OCI-LY7 (cell line): ENCODE measurements at regions not wholly inside any gene's neighbourhood (a gene's known extent, or its start where the extent isn't known, plus 50 kb on each side); places are given as distances from the start of the nearest gene placed in this dataset.

ENCODE experiments used
- BruUV-seq: library from RNA; stranded (reverse); fragments of 400-500 nt; replicated peaks from 2 replicates; lab custom pipeline; 2021; lab: Mats Ljungman, UMichigan
- CTCF ChIA-PET: fragments of 300-600 bp; sonication (Branson Sonifier 250); formaldehyde crosslinking; loops from one replicate; lab custom pipeline; 2022; ENCODE audit warnings: antibody characterized with exemption; ENCODE audit not compliant: unreplicated experiment; lab: Charles Lee
- POLR2A ChIA-PET: fragments of 300-600 bp; sonication (Branson Sonifier 250); formaldehyde crosslinking; loops from one replicate; lab custom pipeline; 2022; ENCODE audit warnings: antibody characterized with exemption; lab: Charles Lee
- DNase-seq: peaks from one replicate; pipeline ENCODE4 v3.0.0-alpha.2; 2015; ENCODE audit warnings: low spot score
- H2AFZ ChIP-seq: fragments of 200-600 bp; sonication (generic), shearing (Covaris generic); 2 replicates; pipeline ENCODE4 v1.6.1; 2014; ENCODE audit warnings: mild to moderate bottlenecking, antibody characterized with exemption, low read length, moderate library complexity
- H3K27ac ChIP-seq: fragments of 200-600 bp; sonication (generic); 2 replicates; pipeline ENCODE4 v1.5.1; 2014; ENCODE audit warnings: mixed run types, low read depth, mild to moderate bottlenecking, moderate library complexity, low read length, inconsistent platforms; ENCODE audit not compliant: poor library complexity, severe bottlenecking
- H3K36me3 ChIP-seq: fragments of 200-600 bp; sonication (generic); 2 replicates; pipeline ENCODE4 v1.6.1; 2014; ENCODE audit warnings: mild to moderate bottlenecking, antibody characterized with exemption, low read length, moderate library complexity, mixed read lengths; ENCODE audit not compliant: insufficient read depth
- H3K4me1 ChIP-seq: fragments of 200-600 bp; sonication (generic); 2 replicates; pipeline ENCODE4 v1.5.1; 2014; ENCODE audit warnings: mild to moderate bottlenecking, low read length; ENCODE audit not compliant: insufficient read depth, poor library complexity, severe bottlenecking
- H3K4me2 ChIP-seq: fragments of 200-600 bp; sonication (generic); 2 replicates; pipeline ENCODE4 v1.6.1; 2014; ENCODE audit warnings: mild to moderate bottlenecking, low read length
- H3K4me3 ChIP-seq: fragments of 200-600 bp; sonication (generic); 2 replicates; pipeline ENCODE4 v1.5.1; 2014; ENCODE audit warnings: mild to moderate bottlenecking, low read depth, low read length; ENCODE audit not compliant: poor library complexity, severe bottlenecking
- H3K79me2 ChIP-seq: fragments of 200-600 bp; sonication (generic); 2 replicates; pipeline ENCODE4 v1.6.1; 2016; ENCODE audit warnings: low read depth, mild to moderate bottlenecking, low read length, moderate library complexity, mixed read lengths; ENCODE audit not compliant: insufficient read depth
- H3K9me2 ChIP-seq: fragments of 200-600 bp; sonication (generic); 2 replicates; pipeline ENCODE4 v1.6.1; 2016; ENCODE audit warnings: mild to moderate bottlenecking, low read length, mixed read lengths; ENCODE audit not compliant: insufficient read depth
- H3K9me3 ChIP-seq: fragments of 200-600 bp; sonication (generic); 2 replicates; pipeline ENCODE4 v1.6.1; 2014; ENCODE audit warnings: mild to moderate bottlenecking, mixed run types, low read length, mixed read lengths
- H4K20me1 ChIP-seq: fragments of 200-600 bp; sonication (generic); 2 replicates; pipeline ENCODE4 v1.6.1; 2014; ENCODE audit warnings: mild to moderate bottlenecking, antibody characterized with exemption, low read length, moderate library complexity, mixed read lengths; ENCODE audit not compliant: insufficient read depth
- EZH2phosphoT487 ChIP-seq: fragments of 200-600 bp; sonication (generic); IDR thresholded peaks from 2 replicates; pipeline ENCODE4 v1.6.1; 2018; ENCODE audit warnings: low read depth, borderline replicate concordance, mild to moderate bottlenecking, mixed run types, antibody characterized with exemption, low read length, moderate library complexity, mixed read lengths
- intact Hi-C: fragments of 100-400 bp; cut with micrococcal nuclease; formaldehyde crosslinking; loops from one replicate; pipeline ENCODE4 v1.10.0; 2022; ENCODE audit not compliant: unreplicated experiment
- TF ChIP-seq, protein P1 (sequence below): fragments of 200-600 bp; sonication (generic); conservative IDR thresholded peaks from 2 replicates; pipeline ENCODE4 v1.5.1; 2014; ENCODE audit warnings: mild to moderate bottlenecking, antibody characterized with exemption, low read length, moderate library complexity, mixed read lengths

- peaks cover 34% of the 10 kb centered on the region for H3K4me1 ChIP-seq
- no peak overlapping the region for H3K27ac ChIP-seq
- CTCF ChIA-PET, result no interaction called here
- no peaks in the 10 kb centered on the region for H3K9me3 ChIP-seq
- no peaks in the 10 kb centered on the region for H3K79me2 ChIP-seq
- intact Hi-C loops, result loop anchor here (10.0 kb wide), 1 partner anchor 394 kb away; no protein-coding TSS in a partner anchor
- H3K4me2 ChIP-seq, result no peak overlapping the region
- no peak for DNase-seq
- POLR2A ChIA-PET, result no interaction called here
- H3K9me2 ChIP-seq, result no peaks in the 10 kb centered on the region
- H3K4me3 ChIP-seq, result no peak overlapping the region
- H3K36me3 ChIP-seq, result no peaks in the 10 kb centered on the region
- no peaks in the 10 kb centered on the region for H4K20me1 ChIP-seq
- BruUV-seq, result no TSS peak
- no peak for TF ChIP-seq EZH2phosphoT487
- TF ChIP-seq, protein P1, sequence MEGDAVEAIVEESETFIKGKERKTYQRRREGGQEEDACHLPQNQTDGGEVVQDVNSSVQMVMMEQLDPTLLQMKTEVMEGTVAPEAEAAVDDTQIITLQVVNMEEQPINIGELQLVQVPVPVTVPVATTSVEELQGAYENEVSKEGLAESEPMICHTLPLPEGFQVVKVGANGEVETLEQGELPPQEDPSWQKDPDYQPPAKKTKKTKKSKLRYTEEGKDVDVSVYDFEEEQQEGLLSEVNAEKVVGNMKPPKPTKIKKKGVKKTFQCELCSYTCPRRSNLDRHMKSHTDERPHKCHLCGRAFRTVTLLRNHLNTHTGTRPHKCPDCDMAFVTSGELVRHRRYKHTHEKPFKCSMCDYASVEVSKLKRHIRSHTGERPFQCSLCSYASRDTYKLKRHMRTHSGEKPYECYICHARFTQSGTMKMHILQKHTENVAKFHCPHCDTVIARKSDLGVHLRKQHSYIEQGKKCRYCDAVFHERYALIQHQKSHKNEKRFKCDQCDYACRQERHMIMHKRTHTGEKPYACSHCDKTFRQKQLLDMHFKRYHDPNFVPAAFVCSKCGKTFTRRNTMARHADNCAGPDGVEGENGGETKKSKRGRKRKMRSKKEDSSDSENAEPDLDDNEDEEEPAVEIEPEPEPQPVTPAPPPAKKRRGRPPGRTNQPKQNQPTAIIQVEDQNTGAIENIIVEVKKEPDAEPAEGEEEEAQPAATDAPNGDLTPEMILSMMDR, result no peak
- no peak overlapping the region for H2AFZ ChIP-seq
These were observed 1386.8 kb downstream of the BRD1 start for GRCh38 chr22:48440673-48441552.

DNA sequence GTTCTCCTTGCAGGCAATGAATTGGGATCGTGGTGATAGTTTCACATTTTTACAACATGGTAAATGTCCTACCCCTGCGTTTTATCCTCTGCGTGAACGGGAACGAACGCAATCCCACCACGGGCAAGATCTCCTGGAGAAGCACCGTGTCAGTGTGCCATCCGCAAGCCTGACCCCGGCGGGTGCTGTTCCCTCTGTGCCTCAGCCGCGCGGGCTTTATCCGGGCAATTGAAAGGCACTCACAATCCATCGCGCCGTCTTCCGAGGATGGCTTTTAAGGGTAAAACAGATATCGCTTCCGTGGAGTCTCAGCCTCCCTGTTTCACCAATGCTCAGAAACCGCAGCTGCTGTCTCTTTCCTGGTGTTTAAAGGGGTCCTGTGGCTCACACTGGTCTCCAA lies 1387.5 kb downstream of the BRD1 start:
- Histone ChIP-seq H3K79me2 (no peaks in the 10 kb centered on the region), H3K9me2 (no peaks in the 10 kb centered on the region), H4K20me1 (no peaks in the 10 kb centered on the region), H3K4me2 (no peak overlapping the region), H3K4me1 (peaks cover 29% of the 10 kb centered on the region), H3K36me3 (no peaks in the 10 kb centered on the region), H3K9me3 (no peaks in the 10 kb centered on the region), H2AFZ (no peak overlapping the region), H3K27ac (no peak overlapping the region), H3K4me3 (no peak overlapping the region)
- TF ChIP-seq EZH2phosphoT487, result no peak
- TF ChIP-seq, protein P1, result no peak
- BruUV-seq, result no TSS peak
- DNase-seq, result no peak
- ChIA-PET POLR2A (no interaction called here), CTCF (no interaction called here)
- intact Hi-C loops, result loop anchor here (10.0 kb wide), 1 partner anchor 395 kb away; no protein-coding TSS in a partner anchor
